ENCODE measurements at regions not wholly inside any gene's neighbourhood (a gene's known extent, or its start where the extent isn't known, plus 50 kb on each side); places are given as distances from the start of the nearest gene placed in this dataset.

- no peak for TF ChIP-seq POLR2A (IDR thresholded peaks at IDR 0.05)
- no peak for TF ChIP-seq CTCF (IDR thresholded peaks at IDR 0.05)
Observed at GRCh38 chr4:46503739-46504138, 113.8 kb upstream of the GABRA2 start.

Data from right lobe of liver (tissue), 4 donors.